ENCODE measurements at regions not wholly inside any gene's neighbourhood (a gene's known extent, or its start where the extent isn't known, plus 50 kb on each side); places are given as distances from the start of the nearest gene placed in this dataset.

DNA sequence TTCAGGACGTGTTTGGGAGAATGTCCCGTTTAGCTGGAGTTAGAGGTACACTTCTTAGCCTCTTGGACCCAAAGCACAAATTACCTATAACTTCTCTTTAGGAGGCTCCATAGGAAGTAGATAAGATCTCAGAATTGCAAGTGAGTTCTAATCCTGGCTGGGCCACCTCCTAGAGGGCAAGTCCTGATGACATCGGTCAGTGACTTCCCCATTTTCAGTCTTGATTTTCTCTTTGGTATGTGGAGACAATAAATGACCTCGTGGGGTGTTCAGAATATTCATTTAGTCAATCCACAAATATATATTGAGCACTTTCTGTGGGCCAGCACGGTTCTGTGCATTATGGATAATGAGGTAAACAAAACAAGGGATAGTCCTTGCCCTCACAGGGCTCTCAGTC lies 208.6 kb downstream of the CWF19L2 start (continued):
- TF ChIP-seq SRF (CRISPR knock-in tag; IDR thresholded peaks at IDR 0.05) (no peak), ZC3H11A (IDR thresholded peaks at IDR 0.05; ENCODE audit: low read depth, low read length) (no peak), HNRNPUL1 (IDR thresholded peaks at IDR 0.05; ENCODE audit: low read length) (no peak)

DNA sequence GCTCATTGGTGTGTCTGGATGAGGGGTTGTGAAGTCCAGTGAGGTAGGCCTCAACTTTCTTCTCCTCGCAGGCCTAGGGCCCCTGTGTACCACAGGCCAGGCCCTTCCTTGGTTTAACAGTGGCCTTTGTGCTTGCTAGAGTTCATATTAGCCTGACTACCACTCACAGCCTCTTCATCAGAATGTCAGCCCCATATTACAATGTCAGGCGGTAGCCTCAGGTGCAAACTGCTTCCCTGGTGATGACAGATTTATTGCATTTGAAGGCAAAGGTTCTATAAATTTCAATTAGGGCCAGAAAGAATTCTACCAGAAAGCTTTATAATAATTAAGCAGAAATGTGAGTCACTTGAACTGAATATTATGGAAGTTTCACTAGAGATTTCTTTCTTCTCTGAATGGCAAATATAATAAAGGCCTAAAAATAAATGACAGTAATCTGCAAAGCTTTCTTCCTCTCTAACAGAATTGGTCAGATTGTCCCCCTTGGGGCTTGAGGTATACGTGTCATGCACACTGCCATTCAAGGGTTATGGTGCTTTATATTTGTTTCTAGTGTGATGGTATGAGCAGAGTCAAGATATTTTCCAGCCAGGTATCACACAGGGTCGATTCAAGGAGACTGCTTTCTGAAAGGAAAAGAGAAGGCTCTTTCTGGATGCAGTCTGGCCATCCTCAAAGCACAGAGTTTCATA lies 210.3 kb downstream of the CWF19L2 start:
- intact Hi-C loops (cut with micrococcal nuclease) (no loop called here), in situ Hi-C loops (cut with MboI) (no loop called here)
- no TSS peak for BruUV-seq (replicated peaks)
- Histone ChIP-seq H3K79me2 (ENCODE audit: control insufficient read depth, insufficient read depth, low read length) (no peaks in the 10 kb centered on the region), H2AFZ (ENCODE audit: low read depth, low read length) (no peak overlapping the region; the same call in 1 of the 2 replicates), H3K9me1 (ENCODE audit: control insufficient read depth, insufficient read depth, low read length) (no peaks in the 10 kb centered on the region), H3K4me1 (replicated peaks in 1 of 2; ENCODE audit: control insufficient read depth in 2 of 2, insufficient read depth in 2 of 2, low read length in 2 of 2) (no peaks in the 10 kb centered on the region), H3K9me3 (replicated peaks; ENCODE audit: control insufficient read depth, insufficient read depth, low read depth, low read length) (no peaks in the 10 kb centered on the region), H3K36me3 (ENCODE audit: control insufficient read depth, insufficient read depth, low read length) (no peaks in the 10 kb centered on the region), H3K9ac (ENCODE audit: insufficient read depth in 1 of 2, low read depth in 2 of 2, low read length in 2 of 2) (no peak overlapping the region), H3K4me2 (ENCODE audit: insufficient read depth, low read length) (no peak overlapping the region), H3K4me3 (no peak overlapping the region), H3K27ac (ENCODE audit: extremely low read depth, low read depth, low read length) (no peak overlapping the region), H4K20me1 (replicated peaks; ENCODE audit: control insufficient read depth, insufficient read depth, low read length) (no peaks in the 10 kb centered on the region), H3K27me3 (ENCODE audit: control insufficient read depth in 2 of 2, insufficient read depth in 2 of 2, low read length in 2 of 2) (no peaks in the 10 kb centered on the region)
- FAIRE-seq (no peak), ATAC-seq (peak; percentile 16; the same call in 2 of the 3 replicates), DNase-seq (ENCODE audit: extremely low read depth in 1 of 4, low spot score in 3 of 4) (no peak)
- ChIA-PET POLR2A (interaction anchor here (1.1 kb wide), 1 partner anchor 10 kb away, joined by 3 read pairs; no protein-coding TSS in a partner anchor), CTCF (ENCODE audit: low intra/inter-chr PET ratio) (no interaction called here)
- 3% methylated on average over 4 of the region's 4 CpGs for WGBS (ENCODE audit: insufficient coverage, low coverage, missing lambda C conversion rate)
- TF ChIP-seq MEIS2 (IDR thresholded peaks at IDR 0.05; ENCODE audit: partially characterized antibody) (peak; percentile 78), BRD9 (IDR thresholded peaks at IDR 0.05; ENCODE audit: low read depth, partially characterized antibody) (no peak)
- TF ChIP-seq, protein P1, sequence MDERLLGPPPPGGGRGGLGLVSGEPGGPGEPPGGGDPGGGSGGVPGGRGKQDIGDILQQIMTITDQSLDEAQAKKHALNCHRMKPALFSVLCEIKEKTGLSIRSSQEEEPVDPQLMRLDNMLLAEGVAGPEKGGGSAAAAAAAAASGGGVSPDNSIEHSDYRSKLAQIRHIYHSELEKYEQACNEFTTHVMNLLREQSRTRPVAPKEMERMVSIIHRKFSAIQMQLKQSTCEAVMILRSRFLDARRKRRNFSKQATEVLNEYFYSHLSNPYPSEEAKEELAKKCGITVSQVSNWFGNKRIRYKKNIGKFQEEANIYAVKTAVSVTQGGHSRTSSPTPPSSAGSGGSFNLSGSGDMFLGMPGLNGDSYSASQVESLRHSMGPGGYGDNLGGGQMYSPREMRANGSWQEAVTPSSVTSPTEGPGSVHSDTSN (CRISPR knock-in tag; IDR thresholded peaks at IDR 0.05; ENCODE audit: low read depth), result no peak
- TF ChIP-seq, protein P1 (tag; conservative IDR thresholded peaks at IDR 0.05; ENCODE audit: low read depth), result peak; percentile 57
